CD4-positive, CD25-positive, alpha-beta regulatory T cell (primary cell): ENCODE measurements at regions not wholly inside any gene's neighbourhood (a gene's known extent, or its start where the extent isn't known, plus 50 kb on each side); places are given as distances from the start of the nearest gene placed in this dataset.

ENCODE experiments used
- ATAC-seq, 2 donors: fragments of 150-1000 bp; cut with Tn5 transposase; one replicate each; pipeline ENCODE4 v1.10.0; 2021; ENCODE audit warnings: low read depth in 2 of 2, moderate number of reproducible peaks in 2 of 2, moderate library complexity in 1 of 2
- DNase-seq, 3 donors: peaks; one replicate each; pipeline versions ENCODE4 v3.0.0 to v3.0.0-alpha.2; 2012 to 2022; ENCODE audit warnings: mixed read lengths in 1 of 3
- H3K27ac ChIP-seq: one replicate; pipeline ENCODE4 v1.7.0; 2013; ENCODE audit warnings: mild to moderate bottlenecking, low read length; ENCODE audit not compliant: insufficient read depth, poor library complexity, severe bottlenecking
- H3K27me3 ChIP-seq: one replicate; pipeline ENCODE4 v1.7.0; 2013; ENCODE audit warnings: low read length; ENCODE audit not compliant: control insufficient read depth, insufficient read depth
- H3K36me3 ChIP-seq: one replicate; pipeline ENCODE4 v1.7.0; 2013; ENCODE audit warnings: mild to moderate bottlenecking, low read length, moderate library complexity; ENCODE audit not compliant: control insufficient read depth, insufficient read depth
- H3K4me1 ChIP-seq: 2 replicates; pipeline ENCODE4 v1.7.0; 2013; ENCODE audit warnings: mild to moderate bottlenecking, low read length; ENCODE audit not compliant: insufficient read depth, control insufficient read depth, poor library complexity, severe bottlenecking
- H3K4me3 ChIP-seq: one replicate; pipeline ENCODE4 v1.7.0; 2013; ENCODE audit warnings: low read depth, mild to moderate bottlenecking, low read length, moderate library complexity
- H3K9me3 ChIP-seq, 2 experiments: 1 replicate in 1 of 2; 2 replicates in 1 of 2; pipeline ENCODE4 v1.7.0; 2013; ENCODE audit warnings: low read length in 2 of 2, mild to moderate bottlenecking in 1 of 2, moderate library complexity in 1 of 2; ENCODE audit not compliant: control insufficient read depth in 2 of 2
- H3K27ac Mint-ChIP-seq, 3 donors: one replicate each; pipeline ENCODE4 v1.8.0; 2020 to 2022; ENCODE audit warnings: mild to moderate bottlenecking in 3 of 3, mixed read lengths in 3 of 3, moderate library complexity in 2 of 3
- H3K27me3 Mint-ChIP-seq: one replicate; pipeline ENCODE4 v1.8.0; 2022; ENCODE audit warnings: mild to moderate bottlenecking, mixed read lengths
- H3K36me3 Mint-ChIP-seq: one replicate; pipeline ENCODE4 v1.8.0; 2020; ENCODE audit warnings: mixed read lengths
- H3K4me1 Mint-ChIP-seq, 4 donors: one replicate each; pipeline ENCODE4 v1.8.0; 2020 to 2022; ENCODE audit warnings: mixed read lengths in 4 of 4, mild to moderate bottlenecking in 1 of 4
- H3K4me3 Mint-ChIP-seq, 4 donors: one replicate each; pipeline ENCODE4 v1.8.0; 2020 to 2022; ENCODE audit warnings: mild to moderate bottlenecking in 4 of 4, mixed read lengths in 4 of 4, moderate library complexity in 3 of 4
- H3K9me3 Mint-ChIP-seq, 7 donors: one replicate each; pipeline ENCODE4 v1.8.0; 2020 to 2022; ENCODE audit warnings: mixed read lengths in 7 of 7, mild to moderate bottlenecking in 3 of 7, moderate library complexity in 2 of 7

DNA sequence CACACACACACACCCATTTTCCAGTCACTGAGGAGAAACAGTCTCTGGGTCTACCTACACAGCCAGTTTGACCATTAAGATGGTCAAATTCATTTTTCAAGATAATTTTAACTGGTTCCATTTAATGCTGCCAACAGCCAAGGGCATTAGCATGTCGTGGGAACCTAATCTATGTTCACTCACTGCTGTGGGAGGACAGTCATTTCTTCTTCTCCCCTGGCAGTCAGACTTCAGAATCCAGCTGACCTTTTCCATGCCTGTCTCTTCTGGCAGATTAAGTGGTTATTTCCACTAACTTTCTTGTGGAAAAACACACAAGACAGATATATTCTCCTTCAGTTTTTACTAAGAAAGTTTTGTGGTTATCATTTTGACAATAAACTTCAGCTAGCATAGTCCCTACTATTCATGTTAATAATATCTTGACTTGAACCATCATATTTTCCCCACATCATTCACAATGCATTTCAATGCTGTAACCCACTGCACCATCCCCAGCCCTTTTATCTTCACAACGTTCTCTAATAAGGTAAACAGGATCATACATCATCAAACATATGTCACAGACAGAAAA lies 82.2 kb downstream of the DAD1 start:
- DNase-seq (peak in 1 of 3 donors; percentile 67), ATAC-seq (peak; percentile 49 to 54)
- peak overlapping the region; percentile 85 to 95 (median 89) for H3K4me3 Mint-ChIP-seq
- Histone ChIP-seq H3K4me3 (peak overlapping the region; percentile 90), H3K27ac (peak overlapping the region; percentile 99), H3K36me3 (peaks cover 46% of the 10 kb centered on the region), H3K27me3 (no peaks in the 10 kb centered on the region), H3K4me1 (peaks cover 72% of the 10 kb centered on the region), H3K9me3 (no peaks in the 10 kb centered on the region)
- peaks cover 23 to 75% (median 36%) of the 10 kb centered on the region in 4 donors for H3K4me1 Mint-ChIP-seq
- H3K27me3 Mint-ChIP-seq = no peaks in the 10 kb centered on the region
- no peaks in the 10 kb centered on the region for H3K9me3 Mint-ChIP-seq
- peaks cover 74% of the 10 kb centered on the region for H3K36me3 Mint-ChIP-seq
- H3K27ac Mint-ChIP-seq = peak overlapping the region; percentile 96 to 100 (median 99)

DNA sequence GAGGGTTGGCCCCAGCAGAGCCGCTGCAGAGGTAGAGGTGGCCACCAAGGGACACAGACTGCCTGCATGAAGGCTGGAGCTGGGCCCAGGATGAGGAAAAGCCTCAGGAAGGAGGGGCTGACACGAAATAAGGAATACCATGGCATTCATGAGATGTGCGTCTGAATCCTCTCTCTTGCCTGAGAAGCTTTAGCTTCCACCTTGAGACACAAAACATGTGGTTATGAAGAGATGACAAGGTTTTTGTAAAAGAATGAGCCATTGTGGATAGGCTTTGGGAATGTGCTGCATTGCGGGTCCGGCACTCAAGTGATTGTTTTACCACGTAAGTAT lies 82.7 kb downstream of the DAD1 start:
- Histone ChIP-seq H3K9me3 (no peaks in the 10 kb centered on the region), H3K4me1 (peaks cover 67% of the 10 kb centered on the region), H3K36me3 (peaks cover 51% of the 10 kb centered on the region), H3K27me3 (no peaks in the 10 kb centered on the region), H3K27ac (peak overlapping the region; percentile 99), H3K4me3 (peak overlapping the region; percentile 90)
- peaks cover 76% of the 10 kb centered on the region for H3K36me3 Mint-ChIP-seq
- H3K27ac Mint-ChIP-seq = peak overlapping the region; percentile 96 to 100 (median 99)
- peaks cover 23 to 70% (median 32%) of the 10 kb centered on the region in 4 donors for H3K4me1 Mint-ChIP-seq
- H3K27me3 Mint-ChIP-seq = no peaks in the 10 kb centered on the region
- H3K4me3 Mint-ChIP-seq = peak overlapping the region; percentile 85 to 95 (median 89)
- DNase-seq (no peak), ATAC-seq (no peak)
- H3K9me3 Mint-ChIP-seq = no peaks in the 10 kb centered on the region

DNA sequence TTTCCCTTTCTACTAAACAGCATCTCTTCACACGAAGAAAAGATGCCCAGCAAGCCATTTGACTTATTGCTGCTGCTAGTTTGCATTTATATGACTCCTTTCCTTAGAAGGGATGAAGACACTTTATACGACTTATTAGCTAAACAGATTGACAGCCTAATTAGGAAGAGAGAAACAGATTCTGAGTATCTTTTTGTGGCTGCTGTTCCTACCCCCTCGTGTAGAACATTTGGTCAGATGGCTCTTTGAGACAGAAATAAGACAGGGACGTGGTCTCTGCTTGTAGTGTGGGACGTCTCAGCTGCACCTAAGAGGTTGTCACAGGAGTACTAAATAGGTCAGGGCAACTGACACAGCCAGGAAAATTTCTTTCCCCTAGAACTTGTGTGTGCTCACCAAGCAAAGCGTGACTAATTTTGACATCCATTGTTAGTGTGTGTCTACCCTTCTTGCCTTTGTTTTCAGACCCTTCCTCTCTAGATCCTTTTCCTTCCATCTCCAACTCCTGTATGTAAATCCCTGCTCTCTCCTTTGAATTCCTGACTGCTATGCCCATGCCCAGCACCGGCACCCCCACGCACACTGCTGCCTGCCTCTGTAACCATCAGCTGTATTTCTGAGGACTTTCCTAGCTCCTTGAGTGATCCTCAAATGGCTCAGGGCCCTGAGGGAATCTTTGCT lies 83.2 kb downstream of the DAD1 start:
- peak in 1 of 2 donors; percentile 56 for ATAC-seq
- peaks cover 74% of the 10 kb centered on the region for H3K36me3 Mint-ChIP-seq
- no peaks in the 10 kb centered on the region for H3K27me3 Mint-ChIP-seq
- peaks cover 62% of the 10 kb centered on the region for H3K4me1 ChIP-seq
- peak overlapping the region; percentile 90 for H3K4me3 ChIP-seq
- no peak for DNase-seq
- peak overlapping the region; percentile 85 to 95 (median 89) for H3K4me3 Mint-ChIP-seq
- no peaks in the 10 kb centered on the region for H3K27me3 ChIP-seq
- H3K27ac ChIP-seq = peak overlapping the region; percentile 99
- H3K36me3 ChIP-seq = peaks cover 55% of the 10 kb centered on the region
- peaks cover 23 to 65% (median 29%) of the 10 kb centered on the region in 4 donors for H3K4me1 Mint-ChIP-seq
- no peaks in the 10 kb centered on the region for H3K9me3 ChIP-seq
- no peaks in the 10 kb centered on the region for H3K9me3 Mint-ChIP-seq
- H3K27ac Mint-ChIP-seq = peak overlapping the region; percentile 96 to 100 (median 99)

GRCh38 chr14:22505309-22505696 lies 83.7 kb downstream of the DAD1 start:
- Histone ChIP-seq H3K27me3 (no peaks in the 10 kb centered on the region), H3K36me3 (peaks cover 55% of the 10 kb centered on the region), H3K4me1 (peaks cover 57% of the 10 kb centered on the region), H3K27ac (peak overlapping the region; percentile 99), H3K9me3 (no peaks in the 10 kb centered on the region), H3K4me3 (peak overlapping the region; percentile 90)
- ATAC-seq (no peak), DNase-seq (no peak)
- H3K27me3 Mint-ChIP-seq = no peaks in the 10 kb centered on the region
- peak overlapping the region; percentile 85 to 95 (median 89) for H3K4me3 Mint-ChIP-seq
- peaks cover 72% of the 10 kb centered on the region for H3K36me3 Mint-ChIP-seq
- peaks cover 22 to 60% (median 25%) of the 10 kb centered on the region in 4 donors for H3K4me1 Mint-ChIP-seq
- peaks cover 0 to under 1% (median 0%) of the 10 kb centered on the region in 7 donors for H3K9me3 Mint-ChIP-seq
- peak overlapping the region; percentile 96 to 100 (median 99) for H3K27ac Mint-ChIP-seq

GRCh38 chr14:22502551-22502950 lies 86.5 kb downstream of the DAD1 start:
- H3K4me1 ChIP-seq = peaks cover 34% of the 10 kb centered on the region
- DNase-seq (peak in 1 of 3 donors; percentile 28), ATAC-seq (no peak)
- H3K27ac Mint-ChIP-seq = peak overlapping the region; percentile 84 to 99 (median 96)
- H3K36me3 Mint-ChIP-seq = peaks cover 65% of the 10 kb centered on the region
- peak overlapping the region; percentile 99 for H3K27ac ChIP-seq
- peaks cover 0 to 3% (median 0%) of the 10 kb centered on the region in 7 donors for H3K9me3 Mint-ChIP-seq
- no peaks in the 10 kb centered on the region for H3K27me3 ChIP-seq
- peaks cover 13 to 50% (median 18%) of the 10 kb centered on the region in 4 donors for H3K4me1 Mint-ChIP-seq
- H3K4me3 ChIP-seq = peak overlapping the region; percentile 91
- H3K27me3 Mint-ChIP-seq = no peaks in the 10 kb centered on the region
- peaks cover 41% of the 10 kb centered on the region for H3K36me3 ChIP-seq
- peak overlapping the region; percentile 93 to 99 (median 96) for H3K4me3 Mint-ChIP-seq
- H3K9me3 ChIP-seq = no peaks in the 10 kb centered on the region

GRCh38 chr14:22502007-22502406 lies 87.0 kb downstream of the DAD1 start:
- Mint-ChIP-seq H3K4me1 (peaks cover 13 to 50% (median 18%) of the 10 kb centered on the region in 4 donors), H3K27ac (peak overlapping the region; percentile 84 to 99 (median 96)), H3K27me3 (no peaks in the 10 kb centered on the region), H3K36me3 (peaks cover 64% of the 10 kb centered on the region), H3K9me3 (peaks cover 0 to 3% (median 0%) of the 10 kb centered on the region in 7 donors), H3K4me3 (peak overlapping the region; percentile 93 to 99 (median 96))
- Histone ChIP-seq H3K27me3 (no peaks in the 10 kb centered on the region), H3K4me3 (peak overlapping the region; percentile 91), H3K36me3 (peaks cover 41% of the 10 kb centered on the region), H3K9me3 (no peaks in the 10 kb centered on the region), H3K4me1 (peaks cover 29% of the 10 kb centered on the region), H3K27ac (peak overlapping the region; percentile 99)
- DNase-seq (no peak), ATAC-seq (no peak)

DNA sequence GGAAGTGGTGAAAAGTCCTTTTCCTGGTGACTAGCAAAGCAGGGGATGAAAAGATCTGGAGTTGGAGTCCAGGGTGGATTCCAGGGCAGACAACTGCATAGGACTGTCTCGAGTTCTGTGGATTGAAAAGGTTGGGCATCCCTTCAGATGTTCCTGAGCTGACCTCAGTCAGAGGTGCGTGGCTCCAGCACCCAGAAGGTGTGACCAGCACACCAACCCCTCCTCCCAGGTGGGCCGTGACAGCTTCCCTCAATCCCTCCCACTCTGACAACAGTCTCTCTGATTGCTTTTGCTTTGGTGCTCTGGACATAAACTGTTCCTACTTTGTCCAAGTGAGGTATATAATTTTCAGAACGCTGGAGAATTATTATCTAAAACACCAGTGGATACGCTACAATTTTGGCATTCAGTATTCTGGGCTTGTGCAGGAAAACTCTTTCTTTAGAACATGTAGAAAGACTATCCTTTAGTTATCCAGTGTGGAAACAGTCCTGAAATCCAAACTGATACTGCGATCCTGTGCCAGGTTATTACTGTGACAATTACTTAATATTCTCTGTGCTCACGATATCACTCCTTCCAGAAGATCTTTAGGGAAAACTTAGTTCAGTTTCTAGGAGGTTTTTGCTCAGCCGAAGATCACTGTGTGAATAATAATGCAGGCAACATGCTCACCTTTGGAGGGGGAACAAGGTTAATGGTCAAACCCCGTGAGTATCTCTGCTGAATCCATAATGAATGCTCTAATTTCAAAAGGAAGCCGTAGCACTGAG lies 87.9 kb downstream of the DAD1 start:
- Histone ChIP-seq H3K4me3 (peak overlapping the region; percentile 91), H3K36me3 (peaks cover 37% of the 10 kb centered on the region), H3K27ac (peak overlapping the region; percentile 99), H3K4me1 (peaks cover 20% of the 10 kb centered on the region), H3K27me3 (no peaks in the 10 kb centered on the region), H3K9me3 (no peaks in the 10 kb centered on the region)
- DNase-seq (peak in 1 of 3 donors; percentile 66), ATAC-seq (no peak)
- peaks cover 11 to 42% (median 16%) of the 10 kb centered on the region in 4 donors for H3K4me1 Mint-ChIP-seq
- peak overlapping the region; percentile 93 to 99 (median 96) for H3K4me3 Mint-ChIP-seq
- no peaks in the 10 kb centered on the region for H3K27me3 Mint-ChIP-seq
- H3K9me3 Mint-ChIP-seq = peaks cover 0 to 3% (median 0%) of the 10 kb centered on the region in 7 donors
- peak overlapping the region; percentile 92 to 99 (median 93) for H3K27ac Mint-ChIP-seq
- H3K36me3 Mint-ChIP-seq = peaks cover 56% of the 10 kb centered on the region
